AG20443 (cell line): ENCODE measurements at regions not wholly inside any gene's neighbourhood (a gene's known extent, or its start where the extent isn't known, plus 50 kb on each side); places are given as distances from the start of the nearest gene placed in this dataset.

Experiments
- DNase-seq: peaks from one replicate; pipeline ENCODE4 v3.0.0; 2012; ENCODE audit warnings: low spot score, mixed read lengths

DNA sequence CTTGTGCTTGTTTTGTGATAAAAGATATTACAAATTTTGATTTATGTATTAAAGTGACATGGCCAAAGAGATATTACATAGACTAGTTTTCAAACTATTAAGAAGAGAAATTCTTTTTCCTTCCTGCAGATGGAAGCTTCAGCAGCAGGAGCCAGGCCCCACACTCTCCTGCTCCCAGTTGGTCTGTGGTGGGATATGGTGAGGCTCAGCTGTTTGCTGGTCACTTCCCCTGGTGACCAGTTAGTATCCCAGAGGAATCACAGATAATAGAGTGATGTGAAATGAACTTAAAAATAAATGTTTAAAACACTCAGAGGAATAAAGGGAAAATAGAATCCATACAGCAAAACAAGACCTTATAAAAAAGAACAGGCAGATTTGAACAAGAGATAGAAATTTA lies 154.7 kb downstream of the KTN1 start:
- no peak for DNase-seq

DNA sequence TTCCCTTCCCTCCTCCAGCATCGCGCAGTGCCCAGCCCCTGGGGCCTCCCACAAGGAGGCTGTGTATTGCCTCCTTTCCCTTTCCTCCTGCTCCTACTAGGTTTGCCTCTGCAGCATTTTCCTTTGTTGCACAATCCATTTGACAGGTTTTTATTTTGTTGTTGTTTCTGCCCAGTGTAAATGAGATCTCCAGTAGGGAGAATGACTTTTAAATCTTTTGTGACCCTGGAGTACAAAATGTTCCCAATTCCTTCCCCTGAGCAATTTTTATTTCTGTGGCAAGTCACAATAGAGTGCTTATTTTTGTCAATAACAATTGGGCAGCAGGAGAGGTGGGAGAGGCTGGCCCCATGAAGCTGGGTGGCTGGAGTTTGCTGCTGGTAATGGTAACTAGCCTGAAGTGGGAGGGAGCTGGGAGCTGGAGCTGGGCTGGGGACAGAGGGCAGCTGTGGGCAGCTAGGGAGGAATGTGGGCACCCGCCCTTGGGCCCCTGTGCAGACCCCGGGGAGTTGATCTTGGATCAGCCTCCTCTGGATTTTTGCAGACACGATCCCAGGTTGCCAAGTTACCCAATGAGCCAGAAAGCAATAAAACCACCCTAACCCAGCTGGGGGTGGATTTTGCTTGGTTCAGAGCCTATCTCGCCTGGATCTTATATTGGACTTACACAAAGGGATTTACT lies 160.1 kb downstream of the KTN1 start:
- no peak for DNase-seq

DNA sequence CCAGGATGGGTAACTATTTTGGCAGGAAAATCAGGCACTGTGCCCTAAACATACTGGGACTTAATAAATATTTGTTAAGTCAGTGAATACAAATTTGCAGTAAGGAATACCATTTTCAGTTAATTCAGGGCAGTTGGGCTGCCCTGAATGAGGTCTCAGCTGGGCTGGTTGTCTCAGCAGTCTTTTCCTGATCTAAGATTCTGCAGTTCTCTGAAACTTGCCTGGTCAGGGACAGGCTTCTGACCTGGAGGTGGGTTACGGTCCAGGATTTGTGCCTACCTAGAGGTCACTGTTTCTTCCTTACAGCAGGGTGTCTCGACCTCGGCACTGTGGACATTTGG lies 160.6 kb downstream of the KTN1 start:
- DNase-seq: no peak

DNA sequence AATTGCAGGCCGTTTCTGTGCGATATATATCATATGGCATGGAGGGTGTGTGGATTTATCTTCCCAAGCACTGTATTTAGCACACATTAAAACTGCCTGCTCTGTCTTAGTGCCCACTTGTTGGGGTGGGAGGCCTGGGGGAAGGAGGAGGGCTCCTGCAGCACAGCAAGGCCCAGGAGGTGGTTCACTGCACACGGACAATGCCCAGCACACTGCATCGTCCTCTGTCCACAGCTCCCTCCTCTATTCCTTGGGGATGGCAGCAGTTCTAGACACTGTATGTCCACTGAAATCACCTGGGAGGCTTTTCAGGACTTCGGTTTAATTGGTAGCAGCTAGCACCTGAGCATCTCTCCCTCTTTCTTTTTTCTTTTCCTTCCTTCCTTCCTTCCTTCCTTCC lies 161.2 kb downstream of the KTN1 start:
- no peak for DNase-seq

DNA sequence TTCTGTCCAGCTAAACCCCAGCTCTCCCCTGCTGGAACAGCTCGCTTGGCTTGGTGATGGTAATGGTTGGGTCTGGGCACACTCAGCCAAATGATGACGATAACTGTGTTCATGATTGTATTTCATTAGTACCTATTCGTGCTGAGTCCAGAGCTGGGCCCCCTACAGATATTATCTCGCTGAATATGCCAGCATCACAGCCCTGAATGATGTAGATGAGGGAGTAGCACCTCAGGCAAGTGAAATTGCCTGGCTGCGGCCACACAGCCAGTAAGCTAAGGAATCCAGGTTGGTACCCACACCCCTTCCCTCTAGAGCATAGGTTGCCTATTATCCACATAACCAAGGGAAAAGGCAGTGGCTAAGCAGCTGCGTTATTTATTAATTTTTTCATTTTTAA lies 163.5 kb downstream of the KTN1 start:
- no peak for DNase-seq

DNA sequence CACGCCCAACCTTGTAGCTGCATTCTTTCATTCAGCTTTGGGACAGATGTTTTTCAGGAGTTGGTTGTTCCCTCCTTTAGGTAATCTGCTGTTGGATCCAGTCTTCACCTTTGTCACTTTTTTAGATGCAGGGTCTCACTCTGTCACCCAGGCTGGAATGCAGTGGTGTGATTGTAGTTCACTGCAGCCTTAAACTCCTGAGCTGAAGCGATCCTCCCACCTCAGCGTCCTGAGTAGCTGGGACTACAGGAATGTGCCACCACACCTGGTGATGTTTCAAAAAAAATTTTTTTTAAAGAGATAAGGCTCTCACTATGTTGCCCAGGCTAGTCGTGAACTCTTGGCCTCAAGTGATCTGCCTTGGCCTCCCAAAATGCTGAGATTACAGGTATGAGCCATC lies 164.3 kb downstream of the KTN1 start:
- no peak for DNase-seq

DNA sequence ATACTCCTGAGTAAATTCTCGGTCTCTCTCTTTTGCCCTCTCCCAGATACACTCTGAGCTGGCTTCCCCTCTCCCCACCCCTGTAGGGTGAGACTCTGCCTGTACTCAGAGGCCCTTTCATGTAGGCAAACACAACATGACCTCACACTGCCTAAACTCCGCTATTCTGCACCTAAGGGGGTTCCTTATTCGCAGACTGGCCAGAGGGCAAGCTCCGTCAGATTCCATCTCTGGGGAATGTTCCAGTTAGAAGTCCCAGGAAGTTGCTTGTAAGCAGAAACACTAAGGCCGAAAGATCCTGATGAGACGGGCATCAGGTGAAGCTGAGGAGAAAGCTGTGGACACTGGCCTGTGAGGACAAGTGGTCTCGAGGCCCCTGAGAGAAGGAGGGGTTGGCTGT lies 165.9 kb downstream of the KTN1 start:
- DNase-seq: no peak

DNA sequence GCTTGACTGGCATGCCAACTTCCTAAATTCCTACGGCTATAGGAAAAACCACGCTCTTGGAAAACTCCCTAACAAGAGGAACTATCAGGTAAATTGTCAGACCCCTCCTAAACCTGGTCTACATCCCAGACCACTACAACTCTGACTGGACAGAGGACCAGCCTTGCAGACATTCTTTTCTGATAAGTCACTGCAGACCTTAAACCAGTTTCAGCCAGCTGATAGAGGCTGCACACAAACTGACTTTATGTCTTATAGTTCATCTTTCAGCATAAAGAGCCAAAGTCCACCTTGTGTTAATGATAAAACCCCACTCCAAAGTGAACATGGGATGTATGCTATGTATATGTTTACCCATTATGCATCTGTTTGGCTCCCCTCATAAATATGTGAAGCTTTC lies 166.6 kb downstream of the KTN1 start:
- no peak for DNase-seq

DNA sequence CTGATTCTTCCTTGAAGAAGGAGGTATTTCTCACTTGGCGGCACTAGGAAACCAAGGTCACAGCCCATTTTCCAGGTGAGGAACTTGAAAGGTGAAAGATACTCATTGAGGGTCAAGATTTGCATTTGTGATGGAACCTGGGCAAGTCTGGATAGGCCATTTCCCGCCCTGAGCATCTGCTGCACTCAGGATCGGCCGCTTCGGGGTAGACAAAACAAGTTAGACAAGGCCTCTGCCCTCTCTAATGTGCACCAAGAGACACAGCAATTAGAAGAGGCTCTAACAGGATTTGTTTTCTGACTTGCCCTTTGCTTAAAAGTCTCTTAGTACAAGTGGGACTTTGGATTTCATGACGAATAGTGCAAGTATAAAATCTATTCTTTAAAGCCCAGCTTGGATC lies 167.2 kb downstream of the KTN1 start:
- no peak for DNase-seq

DNA sequence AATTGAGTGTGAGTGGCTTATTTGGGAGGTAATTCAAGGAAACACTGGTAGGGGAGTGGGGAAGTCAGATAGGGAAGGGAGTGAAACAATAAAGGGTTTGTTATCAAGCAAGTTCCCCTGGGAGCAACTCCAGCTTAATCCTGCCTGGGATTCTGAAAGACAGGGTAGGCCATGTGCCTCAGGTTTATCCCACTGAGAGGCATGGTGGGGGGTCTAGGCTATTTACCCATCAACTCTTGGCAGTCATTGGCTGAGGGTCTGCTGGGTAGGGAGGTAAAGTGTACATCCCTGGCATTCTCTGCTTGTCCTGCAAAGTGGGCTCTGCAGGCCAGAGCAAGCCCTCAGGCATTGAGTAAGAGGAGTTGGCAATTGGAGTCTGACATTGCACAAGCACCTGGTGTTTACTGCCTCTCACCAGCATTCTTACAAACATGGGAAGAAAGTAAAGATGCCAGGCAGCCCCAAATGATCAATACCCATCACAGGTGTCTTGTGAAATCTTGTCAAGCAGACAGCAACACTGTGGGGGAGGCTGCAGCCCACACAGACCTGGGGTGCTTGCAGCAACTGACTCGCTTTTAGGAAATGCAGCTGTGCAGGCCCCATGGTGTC lies 169.3 kb downstream of the KTN1 start:
- DNase-seq: no peak

DNA sequence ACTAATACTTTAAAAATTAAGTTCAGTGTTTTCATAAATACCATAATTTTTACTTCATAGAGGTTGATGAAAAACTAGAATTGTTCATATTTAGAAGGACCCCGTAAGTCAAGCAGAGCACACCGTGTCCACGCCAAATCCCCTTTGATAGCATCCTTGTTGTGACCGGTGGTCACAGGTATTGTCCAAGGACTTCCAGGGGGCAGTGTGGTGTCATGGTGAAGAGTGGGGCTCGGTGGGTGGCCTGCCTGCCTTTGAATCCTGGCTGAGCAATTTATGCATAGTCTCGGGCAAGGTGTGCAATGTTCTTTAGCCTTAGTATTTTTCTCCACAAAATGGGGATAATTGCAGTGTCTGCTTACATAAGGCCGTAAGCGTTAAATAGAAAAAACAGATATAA lies 169.9 kb downstream of the KTN1 start:
- DNase-seq: no peak

DNA sequence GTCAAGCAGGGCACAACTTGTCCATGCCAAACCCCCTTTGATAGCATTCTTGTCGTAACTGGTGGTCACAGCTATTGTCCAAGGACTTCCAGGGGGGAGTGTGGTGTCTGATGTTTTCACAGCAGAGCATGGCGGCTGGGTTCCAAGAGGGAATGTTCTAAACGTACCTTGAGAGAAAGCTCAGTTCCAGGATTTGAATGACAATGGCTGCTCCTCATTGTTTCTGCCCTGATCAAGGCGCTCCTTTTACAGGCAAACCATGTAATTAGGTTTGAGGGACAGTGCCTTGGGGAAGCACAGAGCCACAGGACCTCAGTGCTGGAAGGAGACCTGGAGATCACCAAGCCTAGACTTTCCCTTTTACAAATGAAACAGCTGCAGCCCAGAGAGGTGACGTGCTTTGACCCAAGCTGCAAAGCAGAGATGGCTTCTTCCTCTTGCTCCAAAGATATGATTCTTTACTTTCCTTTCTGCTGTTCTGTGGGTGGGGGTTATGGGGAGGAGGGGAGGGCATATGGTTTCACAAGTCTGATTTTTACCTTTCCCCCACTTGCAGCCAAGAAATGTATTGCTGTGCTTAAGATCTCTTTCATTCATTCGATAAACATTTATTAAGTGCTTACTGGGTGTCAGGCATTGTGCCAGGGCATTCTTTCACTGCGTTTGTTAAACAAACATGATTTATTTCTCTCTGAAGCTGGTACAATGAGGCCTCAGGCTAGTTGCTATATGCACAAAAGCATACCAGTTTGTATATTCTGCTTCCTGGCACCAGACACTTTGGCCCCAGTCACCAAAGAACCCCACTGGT lies 172.8 kb downstream of the KTN1 start:
- DNase-seq: no peak

DNA sequence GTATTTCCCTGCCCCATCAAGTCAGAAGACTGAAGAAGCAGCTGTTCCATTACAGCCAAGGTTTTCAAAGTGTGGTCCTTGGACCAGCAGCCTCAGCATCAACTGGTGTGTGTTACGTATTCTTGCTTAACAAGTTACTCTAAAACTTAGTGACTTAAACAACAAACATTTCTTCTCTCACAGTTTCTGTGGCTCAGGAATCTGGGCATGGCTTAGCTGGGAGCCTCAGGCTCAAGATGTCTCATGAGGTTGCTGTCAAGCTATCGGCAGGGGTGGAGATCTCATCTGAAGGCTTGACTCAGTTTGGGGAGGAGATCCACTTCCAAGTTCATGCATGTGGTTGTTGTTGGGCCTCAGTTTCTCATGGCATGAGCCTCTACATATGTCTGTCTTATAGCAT lies 174.5 kb downstream of the KTN1 start:
- no peak for DNase-seq

DNA sequence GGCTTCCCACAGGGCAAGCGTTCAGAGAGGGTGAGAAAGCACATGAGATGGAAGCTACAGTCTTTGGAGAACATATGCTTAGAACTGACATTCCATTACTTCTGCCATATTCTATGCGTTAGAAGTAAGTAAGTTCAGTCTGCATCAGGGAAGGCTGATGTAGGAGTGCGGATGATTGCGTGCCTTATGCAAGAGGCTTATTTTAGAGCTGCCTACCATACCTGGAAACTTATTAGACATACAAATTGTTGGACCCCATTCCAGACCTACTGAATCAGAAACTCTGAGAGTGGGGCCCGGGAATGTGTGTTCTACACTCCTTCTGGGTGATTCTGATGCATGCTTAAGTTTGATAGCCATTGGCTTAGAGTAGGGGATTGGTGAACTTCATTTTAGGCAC lies 174.9 kb downstream of the KTN1 start:
- no peak for DNase-seq

DNA sequence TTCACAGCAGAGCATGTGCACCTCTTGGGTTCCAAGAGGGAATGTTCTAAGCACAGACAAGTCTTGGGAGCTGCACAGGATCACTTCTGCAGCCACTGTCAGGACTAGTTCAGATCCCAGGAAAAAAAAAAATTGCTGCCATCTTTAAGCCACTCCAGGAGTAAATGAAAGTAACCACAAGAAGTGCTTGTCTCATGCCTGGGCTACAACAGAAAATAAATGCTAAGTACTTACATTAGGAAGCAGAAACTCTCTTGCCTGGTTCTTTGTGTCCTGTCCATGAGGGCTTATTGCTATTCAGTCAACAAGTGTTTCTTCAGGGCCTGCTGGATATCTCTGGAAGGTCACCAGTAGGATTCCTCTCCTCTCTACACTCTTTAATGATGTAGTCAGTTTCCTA lies 176.1 kb downstream of the KTN1 start:
- DNase-seq: no peak

DNA sequence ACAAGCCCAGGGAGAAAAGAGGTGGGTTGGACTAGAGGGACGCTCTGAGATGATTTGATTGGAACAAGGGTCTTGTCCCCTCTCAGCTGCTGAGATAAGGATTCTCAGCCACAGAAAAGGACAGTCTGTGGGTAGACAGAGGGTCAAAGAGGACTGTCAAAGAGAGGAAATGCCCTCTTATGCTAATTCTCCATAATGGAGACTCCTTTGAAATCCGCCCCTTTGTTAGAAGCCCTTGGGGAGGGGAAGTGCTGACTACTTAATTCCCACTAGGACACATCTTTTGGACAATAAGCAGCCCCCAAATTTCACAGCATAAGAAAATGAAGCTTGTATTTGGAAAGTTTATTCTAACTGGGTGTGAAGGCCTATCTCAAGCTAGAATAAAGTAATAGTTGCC lies 176.6 kb downstream of the KTN1 start:
- no peak for DNase-seq

DNA sequence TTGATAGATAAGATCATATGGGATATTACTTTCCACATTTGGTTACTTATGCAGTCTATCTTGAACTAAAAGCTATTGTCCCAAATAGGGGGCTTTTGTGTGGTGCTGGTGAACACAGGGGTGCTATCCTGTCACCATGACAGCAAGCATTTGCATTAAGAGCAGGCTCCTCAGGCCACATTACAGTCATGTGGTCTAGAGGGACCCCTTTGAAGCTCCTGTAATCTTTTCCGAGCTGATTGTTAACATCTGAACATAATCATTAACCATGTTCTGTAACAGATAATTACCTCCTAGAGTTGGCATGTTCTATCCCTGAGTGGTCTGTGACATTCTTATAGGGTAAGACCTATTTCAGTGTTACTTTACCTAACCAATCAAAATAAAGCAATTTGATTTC lies 178.8 kb downstream of the KTN1 start:
- no peak for DNase-seq

DNA sequence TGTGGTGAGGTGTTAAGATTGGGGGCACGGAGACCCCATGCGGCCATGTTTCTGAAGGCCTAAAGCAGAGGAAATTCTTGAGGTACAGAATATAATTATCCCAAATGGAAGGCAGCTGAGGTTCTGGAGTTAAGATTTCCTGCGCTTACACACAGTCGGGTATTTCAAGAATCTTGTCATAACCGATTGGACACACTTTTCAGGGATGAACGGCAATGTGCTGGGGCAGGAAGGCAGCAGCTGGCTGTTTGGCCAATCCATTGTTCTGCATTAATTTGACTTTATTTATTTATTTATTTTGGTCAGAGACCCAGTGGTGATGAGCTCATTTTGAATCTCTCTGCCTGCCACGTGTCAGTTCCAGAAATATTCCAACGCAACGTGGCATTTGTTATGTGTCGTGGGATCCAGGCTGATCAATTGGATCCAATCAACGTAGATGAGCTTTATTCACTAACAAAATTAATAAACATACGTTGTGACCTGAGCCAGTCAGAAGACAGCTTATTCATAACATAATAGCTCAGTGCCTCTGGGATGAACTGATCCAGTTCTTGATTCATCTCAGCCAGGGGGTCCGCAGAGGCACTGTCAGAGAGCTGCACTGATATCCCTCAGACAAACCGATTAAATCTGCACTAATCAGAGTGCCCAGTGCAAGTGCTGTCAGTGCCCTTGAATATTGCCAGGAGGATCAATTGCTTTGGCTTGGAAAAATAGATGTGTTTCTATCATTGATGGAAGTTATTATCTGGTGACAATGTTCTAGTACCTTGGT lies 181.0 kb downstream of the KTN1 start:
- DNase-seq: no peak

DNA sequence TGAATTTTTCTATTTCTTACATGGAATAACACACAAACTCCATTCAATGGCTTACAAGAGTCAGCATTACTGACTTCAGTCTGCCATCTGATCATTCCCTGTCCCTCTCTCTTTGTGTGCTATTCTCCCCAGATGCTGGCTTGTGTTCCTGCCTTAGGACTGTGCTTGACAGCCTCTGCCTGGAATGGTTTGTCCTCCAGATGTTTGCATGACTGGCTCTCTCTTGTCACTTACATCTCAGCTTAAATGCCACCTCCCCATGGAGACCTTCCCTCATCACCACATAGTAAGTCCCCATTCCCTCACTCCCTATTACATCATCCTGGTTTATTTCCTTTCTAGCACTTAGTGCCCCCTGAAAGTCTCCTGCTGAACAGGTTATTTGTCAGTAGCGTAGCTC lies 181.6 kb downstream of the KTN1 start:
- DNase-seq: no peak

DNA sequence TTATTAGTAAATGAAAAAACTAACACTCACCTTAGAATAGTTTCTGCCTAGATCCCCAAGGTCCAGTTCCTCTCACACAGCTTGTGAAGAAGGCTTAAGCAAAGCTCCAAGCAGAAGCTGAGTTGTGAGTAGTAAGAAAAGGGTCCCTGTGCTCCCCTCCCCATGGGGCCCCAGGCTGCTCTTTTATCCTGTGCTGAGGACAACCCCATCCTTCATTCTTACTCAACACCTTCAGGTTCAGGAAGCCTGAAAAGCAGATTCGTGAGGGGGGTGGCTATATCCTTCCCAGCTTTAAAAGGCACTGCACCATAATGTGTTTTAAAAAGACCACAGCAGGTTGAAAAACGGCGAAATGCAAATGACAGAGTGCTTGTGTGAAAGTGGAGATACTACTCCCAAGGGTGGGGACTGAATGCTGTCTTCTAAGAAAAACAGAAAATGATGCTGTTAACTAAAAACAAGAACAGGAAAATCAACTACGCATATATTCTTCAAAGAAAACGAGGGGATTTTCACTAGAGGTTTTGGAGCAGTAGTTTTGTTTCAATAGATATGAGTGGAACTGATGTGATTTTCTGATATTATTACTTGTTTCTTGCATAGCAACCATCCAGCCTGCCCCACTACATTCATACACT lies 182.7 kb downstream of the KTN1 start:
- no peak for DNase-seq

DNA sequence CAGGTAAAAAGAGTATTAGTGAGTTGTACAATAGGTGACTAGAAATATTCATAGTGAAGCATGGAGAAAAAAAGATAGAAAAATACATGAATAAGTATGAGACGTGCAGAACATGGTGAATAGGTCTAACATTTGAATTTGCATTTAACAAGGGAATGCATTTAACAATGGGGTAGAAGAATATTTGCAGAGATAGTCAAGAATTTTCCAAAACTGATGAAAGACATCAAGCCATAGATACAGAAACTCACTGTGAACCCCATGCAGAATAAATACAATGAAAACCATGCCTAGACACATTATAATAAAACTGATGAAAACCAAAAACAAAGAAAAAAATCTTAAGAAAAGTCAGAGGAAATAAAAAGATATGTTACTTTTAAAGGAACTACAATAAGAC lies 184.8 kb downstream of the KTN1 start:
- DNase-seq: no peak

DNA sequence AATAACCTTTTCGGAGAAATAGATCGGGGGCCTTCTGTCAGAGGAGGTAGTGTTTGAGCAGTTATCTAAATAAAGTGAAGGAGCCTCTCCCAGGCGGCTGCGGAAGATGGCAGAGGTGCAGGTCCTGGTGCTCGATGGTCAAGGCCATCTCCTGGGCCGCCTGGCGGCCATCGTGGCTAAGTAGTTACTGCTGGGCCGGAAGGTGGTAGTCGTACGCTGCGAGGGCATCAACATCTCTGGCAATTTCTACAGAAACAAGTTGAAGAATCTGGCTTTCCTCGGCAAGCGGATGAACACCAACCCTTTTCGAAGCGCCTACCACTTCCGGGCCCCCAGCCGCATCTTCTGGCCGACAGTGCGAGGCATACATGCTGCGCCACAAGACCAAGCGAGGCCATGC lies 186.1 kb downstream of the KTN1 start:
- DNase-seq: no peak
